ENCODE measurements at regions not wholly inside any gene's neighbourhood (a gene's known extent, or its start where the extent isn't known, plus 50 kb on each side); places are given as distances from the start of the nearest gene placed in this dataset.

DNA sequence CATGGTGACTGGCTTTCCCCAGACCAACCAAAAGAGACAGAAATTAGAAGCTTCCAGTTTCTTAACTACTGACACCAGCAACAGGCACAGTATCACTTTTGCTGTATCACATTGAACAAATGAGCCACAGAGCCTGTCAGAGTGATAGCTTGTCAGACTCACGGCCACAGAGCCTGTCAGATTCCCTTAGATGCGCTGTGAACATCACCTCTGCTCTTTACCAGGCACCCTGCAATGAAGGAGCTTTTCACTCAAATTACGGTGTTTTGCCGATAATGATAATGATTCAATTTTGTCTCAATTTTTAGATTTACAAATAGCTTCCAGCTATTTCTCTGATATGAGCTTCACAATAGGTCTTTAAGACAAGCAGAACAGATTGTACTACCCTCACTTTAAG lies 107.9 kb upstream of the GNG12 start:
- ChIA-PET CTCF (interaction anchor here (0.6 kb wide), 1 partner anchor 99 kb away, joined by 4 read pairs; no protein-coding TSS in a partner anchor), POLR2A (no interaction called here)
- Mint-ChIP-seq H3K4me3 (no peak overlapping the region), H3K27ac (no peak overlapping the region), H3K4me1 (no peaks in the 10 kb centered on the region), H3K36me3 (ENCODE audit: low read depth) (no peaks in the 10 kb centered on the region), H3K27me3 (no peaks in the 10 kb centered on the region), H3K9me3 (no peaks in the 10 kb centered on the region)
- DNase-seq, result no peak

DNA sequence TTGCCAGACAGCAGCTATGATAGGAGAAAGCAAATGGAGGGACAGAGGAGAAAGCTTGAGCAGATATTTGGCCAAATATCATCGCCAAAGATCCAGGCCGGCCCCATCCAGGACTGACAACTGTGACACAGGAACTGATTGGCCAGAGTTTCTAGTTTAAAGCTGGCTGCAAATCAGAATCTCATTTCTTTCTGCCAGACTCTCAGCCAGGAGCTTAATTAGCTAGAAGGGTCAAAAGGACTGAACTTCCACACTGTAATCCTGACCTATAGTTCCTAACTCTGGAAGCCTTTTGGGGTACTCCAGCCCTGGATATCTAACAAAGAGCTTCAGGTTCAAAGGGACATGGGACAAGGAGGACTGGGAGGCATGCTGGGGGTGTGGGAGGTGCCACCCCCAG lies 106.7 kb upstream of the GNG12 start:
- H3K27me3 Mint-ChIP-seq, result no peaks in the 10 kb centered on the region
- DNase-seq, result no peak
- ChIA-PET POLR2A (no interaction called here), CTCF (interaction anchor here (1.4 kb wide), 1 partner anchor 43 kb away, joined by 3 read pairs; no protein-coding TSS in a partner anchor)
- no peak overlapping the region for H3K27ac Mint-ChIP-seq
- H3K9me3 Mint-ChIP-seq, result no peaks in the 10 kb centered on the region
- no peaks in the 10 kb centered on the region for H3K4me1 Mint-ChIP-seq
- no peaks in the 10 kb centered on the region for H3K36me3 Mint-ChIP-seq (ENCODE audit: low read depth)
- no peak overlapping the region for H3K4me3 Mint-ChIP-seq

DNA sequence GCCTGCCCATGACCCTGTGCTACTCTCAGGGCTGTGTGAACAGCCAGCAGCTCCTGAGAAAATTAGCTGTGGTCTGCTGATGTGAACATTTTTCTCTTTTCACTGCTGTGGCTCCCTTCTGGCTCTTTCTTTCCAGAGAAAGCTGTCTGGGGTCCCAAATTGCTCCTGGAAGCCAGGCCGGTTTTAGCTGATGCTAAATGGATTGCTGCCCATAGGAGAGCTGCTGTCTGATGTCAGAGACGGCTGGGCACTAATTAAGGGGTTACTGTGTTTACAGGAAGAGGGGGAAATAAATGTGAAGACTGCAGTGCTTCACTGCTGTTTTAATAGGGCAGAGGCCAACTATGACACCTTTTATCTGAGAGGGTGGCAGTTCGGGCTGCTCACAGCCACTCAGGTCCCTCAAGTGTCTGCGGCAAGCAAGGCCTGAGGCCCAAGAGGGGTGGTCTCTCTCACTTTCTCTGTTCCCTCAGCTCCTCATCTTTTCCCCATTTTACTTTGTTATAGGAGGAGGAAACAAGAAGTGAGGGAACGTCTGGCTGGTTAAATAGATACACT lies 106.0 kb upstream of the GNG12 start:
- no peaks in the 10 kb centered on the region for H3K9me3 Mint-ChIP-seq
- no peaks in the 10 kb centered on the region for H3K27me3 Mint-ChIP-seq
- H3K36me3 Mint-ChIP-seq (ENCODE audit: low read depth), result no peaks in the 10 kb centered on the region
- POLR2A ChIA-PET, result no interaction called here
- no peak for DNase-seq
- no peak overlapping the region for H3K4me3 Mint-ChIP-seq
- CTCF ChIA-PET, result interaction anchor here (0.9 to 1.4 kb wide), 2 partner anchors 11 to 42 kb away, joined by 3 read pairs; no protein-coding TSS in a partner anchor
- H3K4me1 Mint-ChIP-seq, result no peaks in the 10 kb centered on the region
- no peak overlapping the region for H3K27ac Mint-ChIP-seq

DNA sequence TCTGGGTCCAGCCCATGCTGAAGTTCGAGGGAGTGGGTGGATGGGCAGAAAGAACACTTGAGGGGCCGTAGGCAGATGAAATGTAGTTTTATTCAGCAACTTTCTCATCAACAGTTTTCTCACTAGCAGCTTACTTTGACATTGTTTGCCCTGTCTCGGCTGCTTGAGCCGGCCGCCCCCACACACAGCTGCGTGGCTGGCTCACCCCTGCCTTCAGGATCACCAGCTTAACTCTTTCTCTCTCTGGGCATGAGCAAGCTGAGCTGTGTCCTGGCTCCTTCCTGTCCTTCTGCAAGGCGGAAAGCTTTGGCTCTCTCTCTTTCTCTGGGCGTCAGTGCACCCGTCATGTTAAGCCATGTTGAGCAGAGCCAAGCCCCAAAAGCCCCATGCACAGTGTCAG lies 104.4 kb upstream of the GNG12 start:
- H3K4me3 Mint-ChIP-seq, result no peak overlapping the region
- CTCF ChIA-PET, result no interaction called here
- H3K27ac Mint-ChIP-seq, result no peak overlapping the region

DNA sequence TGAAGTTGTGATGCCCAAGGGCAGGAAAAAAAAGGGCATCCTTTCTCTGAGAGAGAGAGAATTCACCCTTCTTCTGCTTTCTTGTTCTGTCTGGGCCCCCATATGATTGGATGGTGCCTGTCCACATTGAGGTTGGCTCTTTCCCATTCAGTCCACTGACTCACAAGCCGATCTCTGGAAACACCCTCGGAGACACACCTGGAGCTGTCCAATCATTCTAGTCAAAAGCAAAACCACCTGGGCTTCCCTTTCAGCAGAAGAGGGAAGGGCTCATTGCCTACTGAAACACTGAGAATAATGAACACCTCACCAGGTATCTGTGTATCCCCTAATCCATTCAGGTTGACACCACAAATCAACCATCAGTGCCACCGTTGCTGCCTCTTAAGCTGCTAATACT lies 103.7 kb upstream of the GNG12 start:
- CTCF ChIA-PET, result no interaction called here
- no peak overlapping the region for H3K27ac Mint-ChIP-seq

More for the DNA sequence above, 104.4 kb upstream of the GNG12 start:
- DNase-seq, result no peak
- no peaks in the 10 kb centered on the region for H3K4me1 Mint-ChIP-seq
- no peaks in the 10 kb centered on the region for H3K27me3 Mint-ChIP-seq
- POLR2A ChIA-PET, result interaction anchor here (0.7 kb wide), 1 partner anchor 117 kb away, joined by 4 read pairs; no protein-coding TSS in a partner anchor
- no peaks in the 10 kb centered on the region for H3K9me3 Mint-ChIP-seq
- H3K36me3 Mint-ChIP-seq (ENCODE audit: low read depth), result no peaks in the 10 kb centered on the region

DNA sequence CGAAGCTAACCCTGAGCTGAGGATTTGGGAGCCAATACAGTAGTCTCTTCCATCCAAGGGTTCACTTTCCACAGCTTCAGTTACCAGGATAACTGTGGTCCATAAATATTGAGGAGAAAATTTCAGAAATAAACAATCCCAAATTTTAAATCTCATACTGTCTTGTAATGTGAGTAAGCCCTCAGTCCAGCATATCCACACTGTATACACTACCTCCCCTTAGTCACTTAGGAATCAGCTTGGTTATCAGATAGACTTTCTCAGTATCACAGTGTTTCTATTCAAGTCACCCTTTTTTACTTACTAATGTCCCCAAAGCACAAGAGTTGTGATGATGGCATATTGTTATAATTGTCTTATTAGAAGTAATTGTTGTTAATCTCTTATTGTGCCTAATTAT lies 102.3 kb upstream of the GNG12 start:
- H3K27me3 Mint-ChIP-seq, result no peaks in the 10 kb centered on the region
- DNase-seq, result no peak
- no peaks in the 10 kb centered on the region for H3K4me1 Mint-ChIP-seq
- CTCF ChIA-PET, result interaction anchor here (1.3 kb wide), 1 partner anchor 15 kb away, joined by 3 read pairs; no protein-coding TSS in a partner anchor
- H3K36me3 Mint-ChIP-seq (ENCODE audit: low read depth), result no peaks in the 10 kb centered on the region
- H3K9me3 Mint-ChIP-seq, result no peaks in the 10 kb centered on the region
- POLR2A ChIA-PET, result no interaction called here
- H3K4me3 Mint-ChIP-seq, result no peak overlapping the region
- no peak overlapping the region for H3K27ac Mint-ChIP-seq

More for the DNA sequence above, 103.7 kb upstream of the GNG12 start:
- no peak for DNase-seq
- no peak overlapping the region for H3K4me3 Mint-ChIP-seq
- no peaks in the 10 kb centered on the region for H3K4me1 Mint-ChIP-seq
- H3K9me3 Mint-ChIP-seq, result no peaks in the 10 kb centered on the region
- POLR2A ChIA-PET, result interaction anchor here (0.7 kb wide), 1 partner anchor 116 kb away, joined by 4 read pairs; no protein-coding TSS in a partner anchor
- no peaks in the 10 kb centered on the region for H3K27me3 Mint-ChIP-seq
- H3K36me3 Mint-ChIP-seq (ENCODE audit: low read depth), result no peaks in the 10 kb centered on the region

DNA sequence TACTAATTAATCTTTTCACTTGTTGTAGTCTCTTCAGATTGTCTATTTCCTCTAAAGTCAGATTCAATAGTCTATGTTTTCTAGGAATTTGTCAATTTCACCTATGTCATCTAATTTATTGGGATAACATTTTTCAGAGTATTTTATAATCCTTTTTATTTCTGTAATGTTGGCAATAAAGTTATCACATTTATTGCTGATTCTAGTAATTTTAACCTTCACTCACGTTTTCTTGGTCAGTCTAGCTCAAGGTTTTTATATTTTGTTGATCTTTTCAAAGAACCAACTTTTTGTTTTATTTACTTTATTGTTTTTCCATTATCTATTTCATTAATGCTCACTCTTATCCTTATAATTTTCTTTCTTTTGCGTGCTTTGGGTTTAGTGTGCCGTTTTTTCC lies 97.9 kb upstream of the GNG12 start:
- no peaks in the 10 kb centered on the region for H3K36me3 Mint-ChIP-seq (ENCODE audit: low read depth)
- H3K9me3 Mint-ChIP-seq, result no peaks in the 10 kb centered on the region
- H3K4me3 Mint-ChIP-seq, result no peak overlapping the region
- CTCF ChIA-PET, result no interaction called here
- DNase-seq, result no peak
- H3K4me1 Mint-ChIP-seq, result no peaks in the 10 kb centered on the region
- peaks cover 4% of the 10 kb centered on the region for H3K27me3 Mint-ChIP-seq
- no peak overlapping the region for H3K27ac Mint-ChIP-seq
- POLR2A ChIA-PET, result no interaction called here

DNA sequence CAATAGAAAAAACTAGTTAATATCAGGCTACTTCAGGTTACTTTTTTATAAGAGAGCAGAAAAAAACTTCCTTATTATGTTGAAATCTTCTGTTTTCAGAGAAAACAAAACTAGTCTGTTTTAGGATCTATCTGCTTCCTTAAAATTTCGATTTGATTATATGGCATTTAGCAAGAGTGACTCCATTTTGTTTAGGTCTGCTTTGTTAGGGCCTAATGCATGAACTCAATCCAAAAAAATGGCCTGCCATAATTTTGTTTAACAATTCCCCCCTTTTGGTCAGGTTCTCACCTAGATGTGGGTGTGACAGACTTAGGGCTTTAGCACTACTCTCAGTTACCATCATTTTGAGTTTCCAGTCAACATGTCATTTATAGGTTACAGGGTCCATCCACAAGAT lies 89.8 kb upstream of the GNG12 start:
- ChIA-PET POLR2A (no interaction called here), CTCF (interaction anchor here (0.7 kb wide), 1 partner anchor 207 kb away, joined by 4 read pairs; no protein-coding TSS in a partner anchor)
- Mint-ChIP-seq H3K9me3 (no peaks in the 10 kb centered on the region), H3K4me1 (no peaks in the 10 kb centered on the region), H3K27ac (no peak overlapping the region), H3K27me3 (peaks cover 4% of the 10 kb centered on the region), H3K36me3 (ENCODE audit: low read depth) (no peaks in the 10 kb centered on the region), H3K4me3 (no peak overlapping the region)
- DNase-seq, result no peak

DNA sequence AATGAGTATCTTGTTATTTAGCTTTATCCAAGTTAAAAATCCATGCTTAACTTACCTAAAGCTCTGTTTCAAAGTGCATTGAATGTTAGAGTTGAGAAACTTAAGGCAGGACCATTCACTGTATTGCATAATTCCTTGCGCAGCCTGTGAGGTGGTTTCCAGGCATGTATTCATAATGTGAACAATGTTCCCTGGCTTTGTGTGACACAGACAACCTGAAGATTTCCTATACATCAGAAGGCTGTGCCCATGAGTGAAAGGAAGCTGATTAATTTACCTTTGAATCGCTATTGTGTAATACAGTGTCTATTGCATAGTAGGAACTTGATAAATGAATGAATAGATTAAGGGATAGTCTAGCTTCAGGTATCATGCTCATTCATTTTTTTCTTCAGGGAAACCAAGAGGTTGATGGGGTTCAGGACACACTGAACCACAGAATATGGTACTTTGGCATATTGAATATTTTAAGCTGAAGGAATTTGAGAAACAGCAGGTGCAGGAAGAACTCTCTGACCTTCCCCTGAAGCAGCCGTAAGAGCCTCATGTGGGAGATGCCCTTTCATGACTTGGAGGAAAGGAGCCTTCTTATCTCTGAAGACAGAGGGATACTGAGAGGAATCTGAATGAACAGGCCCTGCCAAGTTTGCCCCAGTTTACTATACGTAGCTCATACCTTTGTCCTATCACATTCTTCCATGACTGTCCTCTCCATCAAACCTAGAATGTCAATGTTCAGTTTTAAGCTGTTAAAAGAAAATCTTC lies 88.6 kb upstream of the GNG12 start:
- no peaks in the 10 kb centered on the region for H3K4me1 Mint-ChIP-seq
- H3K27me3 Mint-ChIP-seq, result peaks cover 2% of the 10 kb centered on the region
- no peaks in the 10 kb centered on the region for H3K36me3 Mint-ChIP-seq (ENCODE audit: low read depth)
- H3K27ac Mint-ChIP-seq, result no peak overlapping the region
- no peak overlapping the region for H3K4me3 Mint-ChIP-seq
- ChIA-PET POLR2A (interaction anchor here (0.6 kb wide), 1 partner anchor 151 kb away, joined by 3 read pairs; no protein-coding TSS in a partner anchor), CTCF (no interaction called here)
- no peaks in the 10 kb centered on the region for H3K9me3 Mint-ChIP-seq
- no peak for DNase-seq

DNA sequence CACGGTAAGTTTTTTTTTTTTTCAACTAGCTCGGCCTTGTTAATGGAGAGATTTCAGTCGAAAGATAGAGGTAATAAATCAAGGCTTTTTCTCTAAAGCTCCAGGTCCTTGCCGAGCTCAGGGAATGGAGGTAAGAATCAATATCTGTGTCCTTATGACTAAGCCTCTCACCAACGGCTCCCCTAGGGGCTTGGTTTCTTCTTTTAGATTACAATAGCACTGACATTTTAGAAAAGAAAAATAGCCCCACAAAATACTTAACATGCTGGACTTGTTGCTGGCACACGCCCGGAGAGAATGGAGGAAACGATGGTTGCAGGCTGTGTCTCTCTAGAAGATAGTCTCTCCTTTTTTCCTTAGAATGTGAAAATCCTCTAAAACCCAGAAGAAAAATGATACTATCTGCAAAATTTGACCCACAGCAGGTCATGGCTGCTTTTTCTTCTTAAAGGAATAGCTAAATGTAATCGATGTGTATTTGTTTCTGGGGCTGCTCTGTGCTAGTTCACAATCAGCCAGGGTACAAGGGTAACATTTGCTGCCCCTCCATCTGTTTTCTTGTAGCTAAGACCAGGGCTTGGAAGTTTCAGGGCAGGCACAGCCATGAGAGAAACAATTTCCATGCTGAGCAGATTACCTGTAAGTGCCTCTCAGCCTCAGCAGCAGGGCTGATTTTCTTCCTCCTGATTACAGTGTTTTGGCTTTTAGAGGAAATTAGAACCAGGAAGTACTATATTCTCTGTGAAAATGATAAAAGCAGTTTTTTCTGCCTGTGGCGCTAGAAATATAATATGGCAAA lies 86.2 kb upstream of the GNG12 start:
- CTCF ChIA-PET, result interaction anchor here (1.1 kb wide), 1 partner anchor 23 kb away, joined by 3 read pairs; no protein-coding TSS in a partner anchor
- no peak overlapping the region for H3K4me3 Mint-ChIP-seq
- no peak overlapping the region for H3K27ac Mint-ChIP-seq
- no peaks in the 10 kb centered on the region for H3K9me3 Mint-ChIP-seq
- H3K4me1 Mint-ChIP-seq, result no peaks in the 10 kb centered on the region
- DNase-seq, result no peak
- POLR2A ChIA-PET, result no interaction called here
- H3K36me3 Mint-ChIP-seq (ENCODE audit: low read depth), result no peaks in the 10 kb centered on the region
- peaks cover 1% of the 10 kb centered on the region for H3K27me3 Mint-ChIP-seq

DNA sequence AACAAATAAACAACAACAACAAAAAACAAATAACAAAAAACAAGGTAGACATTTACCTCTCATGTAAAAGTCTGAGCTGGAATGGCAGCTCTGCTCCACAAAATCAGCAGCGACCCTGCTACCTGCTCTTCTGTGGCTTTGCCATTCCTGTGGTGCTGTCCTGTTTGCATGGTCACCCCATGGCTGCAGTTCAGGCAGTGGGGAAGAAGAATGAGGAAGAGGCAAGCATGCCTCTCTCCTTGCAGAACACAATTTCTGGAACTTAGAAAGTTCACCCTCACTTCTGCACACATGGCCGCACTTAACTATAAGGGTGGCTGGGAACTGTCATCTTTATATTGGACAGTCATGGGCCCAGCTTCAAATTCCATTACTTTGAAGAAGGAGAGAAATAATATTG lies 84.8 kb upstream of the GNG12 start:
- ChIA-PET CTCF (interaction anchor here (0.6 kb wide), 1 partner anchor 1087 kb away, joined by 3 read pairs; no protein-coding TSS in a partner anchor), POLR2A (no interaction called here)
- Mint-ChIP-seq H3K27me3 (peaks cover 4% of the 10 kb centered on the region), H3K9me3 (no peaks in the 10 kb centered on the region), H3K27ac (no peak overlapping the region), H3K36me3 (ENCODE audit: low read depth) (no peaks in the 10 kb centered on the region), H3K4me1 (no peaks in the 10 kb centered on the region), H3K4me3 (no peak overlapping the region)
- DNase-seq, result no peak

DNA sequence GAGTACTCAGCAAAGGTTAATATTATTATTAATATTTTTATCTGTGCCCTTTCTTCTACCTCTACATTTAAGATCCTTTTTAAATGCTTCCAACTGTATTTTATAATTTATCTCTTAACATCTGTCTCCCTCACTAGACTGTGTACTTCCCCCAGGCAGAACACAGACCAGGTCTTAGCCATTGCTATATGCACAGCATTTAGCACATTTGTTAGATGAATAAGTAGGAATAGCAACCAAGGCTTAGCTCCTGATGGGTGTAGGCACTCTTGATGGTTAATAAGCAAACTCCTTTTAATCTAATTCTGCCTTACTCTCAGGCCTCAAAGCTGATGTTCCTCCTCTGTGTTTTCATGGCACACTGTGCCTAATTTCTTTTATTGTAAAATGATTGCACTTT lies 83.7 kb upstream of the GNG12 start:
- Mint-ChIP-seq H3K36me3 (ENCODE audit: low read depth) (no peaks in the 10 kb centered on the region), H3K27me3 (peaks cover 4% of the 10 kb centered on the region), H3K4me1 (no peaks in the 10 kb centered on the region), H3K4me3 (no peak overlapping the region), H3K9me3 (no peaks in the 10 kb centered on the region), H3K27ac (no peak overlapping the region)
- ChIA-PET POLR2A (no interaction called here), CTCF (no interaction called here)
- no peak for DNase-seq

All from activated CD4-positive, alpha-beta T cell treated with anti-CD3 and anti-CD28 coated beads, Interleukin-2, amount 10 ng/mL, durations not matched to agents 7 days and 5 days (primary cell).